IMR-90 (cell line): ENCODE measurements at regions not wholly inside any gene's neighbourhood (a gene's known extent, or its start where the extent isn't known, plus 50 kb on each side); places are given as distances from the start of the nearest gene placed in this dataset.

ENCODE experiments used
- CHD1 ChIP-seq: IDR thresholded peaks from 2 replicates; pipeline ENCODE4 v1.6.1; 2012; ENCODE audit warnings: low read depth, low read length, improper control_type of control experiment
- CTCF ChIP-seq: conservative IDR thresholded peaks from 2 replicates; pipeline ENCODE4 v1.5.1; 2012; ENCODE audit warnings: mild to moderate bottlenecking, low read depth, low read length, improper control_type of control experiment
- POLR2A ChIP-seq: IDR thresholded peaks from 2 replicates; pipeline ENCODE4 v1.6.1; 2012; ENCODE audit warnings: mild to moderate bottlenecking, low read depth, low read length

GRCh38 chr3:3735919-3736318, 63.3 kb upstream of the LRRN1 start:
- TF ChIP-seq POLR2A (no peak), CTCF (no peak), CHD1 (no peak)
